Transverse colon (tissue), 4 donors: ENCODE measurements at regions not wholly inside any gene's neighbourhood (a gene's known extent, or its start where the extent isn't known, plus 50 kb on each side); places are given as distances from the start of the nearest gene placed in this dataset.
"Not testable (repeated sequence)": the region's sequence is repeated elsewhere in the genome, so short reads cannot be mapped to it uniquely, and the experiment has no call there.

Experiments used
- DNase-seq: peaks from one replicate; pipeline ENCODE4 v3.0.0-alpha.2; 2019
- H3K27ac ChIP-seq, 4 donors: fragments of 200-600 bp; sonication (generic); 2 replicates each; pipeline ENCODE4 v1.5.1; 2016 to 2018; ENCODE audit warnings: inconsistent platforms in 4 of 4
- H3K27me3 ChIP-seq: fragments of 200-600 bp; sonication (generic); 2 replicates; pipeline ENCODE4 v1.5.1; 2017; ENCODE audit warnings: inconsistent platforms
- H3K36me3 ChIP-seq, 4 donors: fragments of 200-600 bp; sonication (generic); 2 replicates each; pipeline ENCODE4 v1.5.1; 2017 to 2019; ENCODE audit warnings: inconsistent platforms in 4 of 4
- H3K4me1 ChIP-seq, 4 donors: fragments of 200-600 bp; sonication (generic); 2 replicates each; pipeline ENCODE4 v1.5.1; 2017 to 2020; ENCODE audit warnings: inconsistent platforms in 4 of 4
- H3K4me3 ChIP-seq, 4 donors: fragments of 200-600 bp; sonication (generic); 1 replicate in 1 of 4; 2 replicates in 3 of 4; pipeline versions ENCODE4 v1.5.1 to v1.6.1; 2017 to 2019; ENCODE audit warnings: inconsistent platforms in 4 of 4
- H3K9me3 ChIP-seq, 2 donors: fragments of 200-600 bp; sonication (generic); 2 replicates each; pipeline ENCODE4 v1.5.1; 2017 to 2019; ENCODE audit warnings: inconsistent platforms in 2 of 2
- EP300 ChIP-seq: sonication (generic); formaldehyde crosslinking; IDR thresholded peaks from one replicate; pipeline ENCODE4 v1.6.1; 2017; ENCODE audit warnings: antibody characterized with exemption, low read depth
- POLR2A ChIP-seq: fragments of 450-650 bp; IDR thresholded peaks from one replicate; pipeline ENCODE4 v1.6.1; 2016; ENCODE audit warnings: antibody characterized with exemption, mild to moderate bottlenecking, moderate library complexity
- POLR2AphosphoS5 ChIP-seq, 3 donors: sonication (generic); formaldehyde crosslinking; IDR thresholded peaks; one replicate each; pipeline ENCODE4 v1.6.1; 2016; ENCODE audit warnings: antibody characterized with exemption in 3 of 3
- WGBS, 2 donors: methylation state at CpG; one replicate each; pipeline ENCODE4 v1.1.5; 2018; ENCODE audit warnings: low coverage in 1 of 2; 5-methylcytosine and 5-hydroxymethylcytosine counted together
- in situ Hi-C, 4 donors: fragments of 200-750 bp; cut with MboI; loops; one replicate each; pipeline versions ENCODE4 v1.15.0 to v1.15.1; 2017; ENCODE audit warnings: low sequenced_read_pairs in 3 of 4, low pct_ligation_motif_present in 1 of 4, low pct_unique_long_range_greater_than_20kb in 1 of 4
- intact Hi-C: fragments of 100-400 bp; cut with DNase I; formaldehyde crosslinking; loops from one replicate; pipeline ENCODE4 v1.15.1; 2023; ENCODE audit warnings: low total_unique reads
- TF ChIP-seq, protein P1 (sequence below), 5 experiments: fragments of 200-600 bp in 3 of 5; fragments of 450-650 bp in 2 of 5; sonication (generic) in 3 of 5; IDR thresholded peaks; 1 replicate in 2 of 5; 2 replicates in 3 of 5; pipeline ENCODE4 v1.5.1; 2016 to 2017; ENCODE audit warnings: antibody characterized with exemption in 5 of 5, inconsistent platforms in 3 of 5, mild to moderate bottlenecking in 2 of 5, moderate library complexity in 1 of 5

DNA sequence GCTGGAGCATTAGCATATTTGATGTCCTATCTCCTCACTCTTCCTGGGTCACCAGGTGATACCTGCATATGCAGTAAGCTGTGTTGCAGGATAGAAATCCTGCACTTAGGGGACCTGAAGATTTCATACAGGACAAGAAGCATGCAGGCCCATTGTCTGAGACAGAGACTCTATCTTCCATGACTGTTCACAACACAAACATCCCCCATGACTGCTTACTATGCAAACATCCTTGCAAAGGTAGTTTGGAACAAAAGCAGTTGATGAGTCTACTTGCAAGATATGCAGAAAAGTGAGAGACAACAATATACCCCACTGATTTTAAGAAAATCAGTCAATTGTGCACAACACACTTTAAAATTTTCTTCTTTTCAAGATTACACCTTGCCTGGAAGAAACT lies 108.6 kb upstream of the ZEB2 start:
- intact Hi-C loops (no loop called here), in situ Hi-C loops (no loop called here)
- Histone ChIP-seq H3K36me3 (no peaks in the 10 kb centered on the region), H3K27ac (no peak overlapping the region), H3K27me3 (no peaks in the 10 kb centered on the region), H3K4me3 (no peak overlapping the region), H3K4me1 (no peaks in the 10 kb centered on the region), H3K9me3 (no peaks in the 10 kb centered on the region)
- TF ChIP-seq POLR2A (no peak), EP300 (no peak), POLR2AphosphoS5 (IDR thresholded peaks at IDR 0.05) (no peak)
- TF ChIP-seq, protein P1, sequence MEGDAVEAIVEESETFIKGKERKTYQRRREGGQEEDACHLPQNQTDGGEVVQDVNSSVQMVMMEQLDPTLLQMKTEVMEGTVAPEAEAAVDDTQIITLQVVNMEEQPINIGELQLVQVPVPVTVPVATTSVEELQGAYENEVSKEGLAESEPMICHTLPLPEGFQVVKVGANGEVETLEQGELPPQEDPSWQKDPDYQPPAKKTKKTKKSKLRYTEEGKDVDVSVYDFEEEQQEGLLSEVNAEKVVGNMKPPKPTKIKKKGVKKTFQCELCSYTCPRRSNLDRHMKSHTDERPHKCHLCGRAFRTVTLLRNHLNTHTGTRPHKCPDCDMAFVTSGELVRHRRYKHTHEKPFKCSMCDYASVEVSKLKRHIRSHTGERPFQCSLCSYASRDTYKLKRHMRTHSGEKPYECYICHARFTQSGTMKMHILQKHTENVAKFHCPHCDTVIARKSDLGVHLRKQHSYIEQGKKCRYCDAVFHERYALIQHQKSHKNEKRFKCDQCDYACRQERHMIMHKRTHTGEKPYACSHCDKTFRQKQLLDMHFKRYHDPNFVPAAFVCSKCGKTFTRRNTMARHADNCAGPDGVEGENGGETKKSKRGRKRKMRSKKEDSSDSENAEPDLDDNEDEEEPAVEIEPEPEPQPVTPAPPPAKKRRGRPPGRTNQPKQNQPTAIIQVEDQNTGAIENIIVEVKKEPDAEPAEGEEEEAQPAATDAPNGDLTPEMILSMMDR (IDR thresholded peaks at IDR 0.05): no peak
- no peak for DNase-seq

DNA sequence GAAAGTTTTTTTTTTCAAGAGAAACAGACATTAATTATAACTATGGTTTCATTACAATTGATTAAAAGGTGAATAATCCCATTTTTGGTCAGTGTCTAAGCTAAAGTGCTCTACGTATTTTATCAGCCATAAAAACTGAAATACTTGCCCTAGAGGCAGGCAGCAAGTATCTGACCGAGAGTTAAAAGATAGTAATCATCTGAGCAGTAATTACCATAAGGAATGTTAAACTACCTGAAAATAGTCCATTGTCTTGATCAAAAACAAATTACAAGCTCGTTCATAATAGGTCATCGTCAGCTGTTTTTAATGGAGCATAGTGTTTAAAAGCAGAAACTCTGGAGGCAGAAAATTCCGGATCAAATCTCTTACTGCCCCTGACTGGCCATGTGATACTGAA lies 105.7 kb upstream of the ZEB2 start:
- in situ Hi-C loops: no loop called here
- WGBS, 2 donors: 68 to 73% methylated on average over 5 of the region's 5 CpGs

DNA sequence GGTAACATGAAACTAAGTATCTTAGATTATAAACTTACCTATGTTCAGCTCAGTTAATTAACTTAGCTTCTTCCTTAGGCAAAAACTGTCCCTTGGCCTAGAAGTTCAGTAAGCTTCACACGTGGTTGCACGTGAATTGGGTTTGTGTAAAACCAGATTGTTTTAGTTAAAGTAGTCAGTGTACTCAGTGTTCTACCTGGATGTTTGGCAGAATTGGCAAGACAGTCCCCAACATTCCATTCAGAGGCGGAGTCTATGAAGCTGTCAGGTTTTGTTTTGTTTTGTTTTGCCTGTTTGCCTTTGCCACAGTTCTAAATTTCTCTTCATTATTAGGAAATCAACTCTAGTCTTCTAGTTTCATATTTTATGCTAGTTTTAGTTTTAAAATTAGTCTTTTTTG lies 105.3 kb upstream of the ZEB2 start:
- Histone ChIP-seq H3K4me3 (no peak overlapping the region), H3K27ac (no peak overlapping the region), H3K36me3 (no peaks in the 10 kb centered on the region), H3K27me3 (no peaks in the 10 kb centered on the region), H3K9me3 (peaks cover 0 to 7% of the 10 kb centered on the region in 2 donors), H3K4me1 (no peaks in the 10 kb centered on the region)
- DNase-seq: no peak
- TF ChIP-seq EP300 (no peak), POLR2A (no peak)
- WGBS, 2 donors: 79 to 90% methylated on average over 3 of the region's 3 CpGs
- intact Hi-C loops (no loop called here), in situ Hi-C loops (no loop called here)

More for the DNA sequence above, 105.7 kb upstream of the ZEB2 start:
- intact Hi-C loops: no loop called here
- Histone ChIP-seq H3K27me3 (no peaks in the 10 kb centered on the region), H3K4me3 (no peak overlapping the region), H3K36me3 (no peaks in the 10 kb centered on the region), H3K27ac (no peak overlapping the region), H3K9me3 (peaks cover 0 to 7% of the 10 kb centered on the region in 2 donors), H3K4me1 (no peaks in the 10 kb centered on the region)
- TF ChIP-seq, protein P1 (IDR thresholded peaks at IDR 0.05): no peak
- TF ChIP-seq EP300: no peak
- no peak for TF ChIP-seq POLR2AphosphoS5 (IDR thresholded peaks at IDR 0.05)
- no peak for TF ChIP-seq POLR2A
- DNase-seq: no peak

DNA sequence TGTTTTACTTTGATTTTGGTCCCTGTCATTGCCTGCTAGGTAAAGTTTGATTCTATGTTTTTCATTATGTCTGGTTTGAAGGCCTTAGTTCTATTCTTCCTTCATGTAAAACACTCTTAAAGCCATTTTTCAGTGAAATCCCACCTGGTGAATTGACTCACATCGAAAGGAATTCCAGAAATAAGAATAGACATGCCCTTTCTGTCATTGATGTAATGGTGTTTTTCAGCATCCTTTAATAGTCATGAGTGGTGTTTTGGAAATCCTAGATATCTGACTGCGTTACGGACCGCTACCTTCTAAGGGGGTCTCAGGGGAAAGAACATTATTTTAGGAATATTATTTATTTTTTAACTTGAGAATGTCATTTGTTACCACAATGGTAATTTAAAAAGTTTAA lies 104.5 kb upstream of the ZEB2 start:
- 89 to 96% methylated on average over 4 of the region's 4 CpGs for WGBS, 2 donors
- intact Hi-C loops: no loop called here
- in situ Hi-C loops: no loop called here

DNA sequence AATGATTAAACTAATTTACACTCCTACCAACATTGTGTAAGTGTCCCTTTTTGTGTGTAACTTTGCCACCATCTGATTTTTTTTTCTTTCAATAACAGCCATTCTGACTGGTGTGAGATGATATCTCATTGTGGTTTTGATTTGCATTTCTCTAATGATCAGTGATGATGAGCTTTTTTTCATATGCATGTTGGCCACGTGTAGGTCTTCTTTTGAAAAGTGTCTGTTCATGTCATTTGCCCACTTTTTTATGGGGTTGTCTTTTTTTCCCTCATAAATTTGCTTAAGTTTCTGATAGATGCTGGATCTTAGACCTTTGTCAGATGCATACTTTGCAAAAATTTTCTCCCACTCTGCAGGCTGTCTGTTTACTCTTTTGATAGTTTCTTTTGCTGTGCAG lies 102.5 kb upstream of the ZEB2 start:
- WGBS, 2 donors: 67 to 78% methylated on average over 1 of the region's 1 CpG
- H3K27me3 ChIP-seq, H3K27ac ChIP-seq, DNase-seq, H3K9me3 ChIP-seq, H3K4me3 ChIP-seq, in situ Hi-C loops, H3K4me1 ChIP-seq, H3K36me3 ChIP-seq: not testable (repeated sequence)
- intact Hi-C loops: loop anchor here (2.0 kb wide), 1 partner anchor 44 kb away; no protein-coding TSS in a partner anchor

More for the DNA sequence above, 104.5 kb upstream of the ZEB2 start:
- Histone ChIP-seq H3K27ac (no peak overlapping the region), H3K9me3 (peaks cover 0 to 7% of the 10 kb centered on the region in 2 donors), H3K36me3 (no peaks in the 10 kb centered on the region), H3K27me3 (no peaks in the 10 kb centered on the region), H3K4me1 (no peaks in the 10 kb centered on the region), H3K4me3 (no peak overlapping the region)
- no peak for DNase-seq
- TF ChIP-seq POLR2AphosphoS5 (IDR thresholded peaks at IDR 0.05): no peak
- no peak for TF ChIP-seq EP300
- no peak for TF ChIP-seq POLR2A
- TF ChIP-seq, protein P1 (IDR thresholded peaks at IDR 0.05): no peak
